Posterior cingulate gyrus (tissue), 11 donors: ENCODE measurements at regions not wholly inside any gene's neighbourhood (a gene's known extent, or its start where the extent isn't known, plus 50 kb on each side); places are given as distances from the start of the nearest gene placed in this dataset.
"Not testable (repeated sequence)": the region's sequence is repeated elsewhere in the genome, so short reads cannot be mapped to it uniquely, and the experiment has no call there.

Source experiments
- DNase-seq, 10 donors: peaks; one replicate each; pipeline versions ENCODE4 v3.0.0 to v3.0.0-alpha.2; 2020 to 2021; ENCODE audit warnings: mixed read lengths in 3 of 10
- intact Hi-C: fragments of 100-400 bp; cut with DNase I; formaldehyde crosslinking; loops from one replicate; pipeline ENCODE4 v1.15.1; 2023

- no peak for DNase-seq
- intact Hi-C loops: no loop called here
These were observed 51.9 kb upstream of the NMUR2 start for GRCh38 chr5:152456815-152457443.

GRCh38 chr5:152462021-152462721, 57.1 kb upstream of the NMUR2 start:
- DNase-seq: no peak
- intact Hi-C loops: no loop called here

DNA sequence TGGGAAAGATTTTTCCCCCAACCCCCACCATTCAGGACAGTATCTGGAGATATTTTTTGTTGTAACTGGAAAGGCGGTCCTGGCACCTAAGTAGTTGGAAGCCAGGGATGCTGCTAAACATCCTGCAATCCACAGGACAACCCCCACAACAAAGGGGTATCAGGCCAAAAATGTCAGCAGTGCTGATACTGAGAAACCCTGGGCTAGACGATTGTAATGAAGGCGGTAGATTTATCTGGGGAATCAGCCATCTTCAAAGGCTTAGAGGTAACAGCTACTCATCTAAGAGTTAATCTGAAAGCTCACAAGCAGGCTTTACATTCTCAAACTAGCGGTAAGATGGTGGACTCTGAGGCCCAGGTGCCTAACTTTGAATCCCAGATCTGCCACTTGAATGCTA, 59.0 kb upstream of the NMUR2 start:
- intact Hi-C loops: no loop called here

GRCh38 chr5:152465140-152465539, 60.1 kb upstream of the NMUR2 start:
- no peak for DNase-seq
- intact Hi-C loops: no loop called here

More for the DNA sequence above, 59.0 kb upstream of the NMUR2 start:
- DNase-seq: no peak

DNA sequence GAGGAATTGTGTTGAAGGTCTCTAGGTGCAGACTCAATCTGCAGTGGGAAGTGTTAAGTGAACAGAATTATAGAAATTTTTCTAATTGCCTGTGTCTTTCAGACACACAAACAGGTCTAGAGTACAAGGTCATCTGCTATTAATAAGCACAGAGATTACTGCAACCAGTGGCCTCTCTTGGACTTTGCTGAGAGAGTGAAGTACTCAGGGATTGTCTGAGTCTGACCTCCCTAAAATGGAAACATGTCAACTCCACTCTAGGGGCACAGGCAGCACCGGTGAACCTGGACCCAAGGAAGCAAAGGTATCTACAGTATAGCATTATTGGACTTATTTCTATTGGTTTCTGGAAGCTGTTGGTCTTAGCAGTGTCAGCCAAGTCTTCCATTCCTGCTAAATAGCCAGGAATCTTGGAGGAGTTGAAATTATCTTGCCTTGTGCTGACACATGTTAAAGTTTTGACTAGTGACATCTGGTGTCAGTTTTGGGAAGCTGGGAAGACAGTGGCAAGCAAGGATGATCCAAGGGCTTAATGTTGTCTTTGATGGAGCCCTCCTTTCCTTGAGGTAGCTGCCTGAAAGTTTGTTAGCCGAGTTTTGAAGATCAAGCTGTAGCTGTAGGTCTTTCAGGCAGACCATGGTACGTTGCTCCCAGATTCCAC, 61.1 kb upstream of the NMUR2 start:
- intact Hi-C loops: no loop called here
- no peak for DNase-seq

GRCh38 chr5:152470167-152470566, 65.1 kb upstream of the NMUR2 start:
- intact Hi-C loops: no loop called here
- no peak for DNase-seq

DNA sequence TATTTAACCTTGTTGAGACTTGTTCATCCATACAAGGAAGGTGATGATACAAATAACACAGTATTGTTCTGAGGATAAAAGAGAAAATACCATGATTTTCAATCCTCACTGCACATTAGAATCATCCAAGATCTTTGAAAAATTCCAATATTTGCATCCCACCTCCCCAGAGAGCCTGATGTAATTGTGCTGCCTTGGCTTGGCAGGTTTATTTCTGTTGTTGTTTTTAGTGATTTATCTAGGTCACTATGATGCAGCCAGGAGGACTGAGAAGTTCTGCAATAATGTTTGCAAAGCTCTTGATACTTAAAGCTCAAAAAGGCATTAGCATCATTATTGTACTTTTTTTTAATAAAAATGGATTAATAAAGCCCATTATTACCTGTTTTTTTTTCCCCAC, 67.0 kb upstream of the NMUR2 start:
- intact Hi-C loops: no loop called here
- no peak for DNase-seq

DNA sequence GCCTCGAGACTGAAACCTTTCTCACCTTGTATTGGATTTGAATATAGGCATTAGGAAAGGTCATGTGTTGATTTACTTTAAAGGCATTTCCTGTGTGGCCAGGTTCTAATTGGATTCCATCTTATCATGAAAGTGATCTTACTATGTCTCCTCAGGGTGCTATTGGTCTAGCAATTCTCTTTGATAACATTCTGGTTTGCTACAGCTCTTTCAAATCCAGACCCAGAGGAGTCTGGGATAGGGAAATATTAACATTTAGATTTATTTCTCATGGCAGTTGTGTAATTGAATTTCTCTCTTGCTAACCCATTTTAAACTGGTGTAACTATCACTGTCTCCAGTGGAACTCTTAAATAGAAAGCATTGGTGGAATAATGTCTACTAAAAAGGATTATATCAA, 69.9 kb upstream of the NMUR2 start:
- DNase-seq: no peak
- intact Hi-C loops: no loop called here

DNA sequence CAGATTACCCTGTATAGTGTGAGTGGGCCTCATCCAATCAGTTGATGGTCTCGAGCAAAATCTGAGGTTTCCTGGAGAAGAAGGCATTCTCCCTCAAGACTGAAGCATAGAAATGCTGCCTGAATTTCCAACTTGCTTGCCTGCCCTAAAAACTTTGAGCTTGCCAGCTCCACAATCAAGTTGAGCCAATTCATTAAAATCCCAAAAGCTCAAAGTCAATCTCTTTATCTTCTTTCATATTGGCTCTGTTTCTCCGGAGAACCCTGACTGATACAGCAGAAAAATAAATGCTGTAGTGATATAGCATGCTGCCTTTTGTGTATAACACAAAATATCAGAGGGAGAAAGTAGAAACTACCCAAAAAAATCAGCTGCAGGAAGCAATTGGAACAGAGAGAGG, 72.5 kb upstream of the NMUR2 start:
- intact Hi-C loops: no loop called here
- no peak for DNase-seq

DNA sequence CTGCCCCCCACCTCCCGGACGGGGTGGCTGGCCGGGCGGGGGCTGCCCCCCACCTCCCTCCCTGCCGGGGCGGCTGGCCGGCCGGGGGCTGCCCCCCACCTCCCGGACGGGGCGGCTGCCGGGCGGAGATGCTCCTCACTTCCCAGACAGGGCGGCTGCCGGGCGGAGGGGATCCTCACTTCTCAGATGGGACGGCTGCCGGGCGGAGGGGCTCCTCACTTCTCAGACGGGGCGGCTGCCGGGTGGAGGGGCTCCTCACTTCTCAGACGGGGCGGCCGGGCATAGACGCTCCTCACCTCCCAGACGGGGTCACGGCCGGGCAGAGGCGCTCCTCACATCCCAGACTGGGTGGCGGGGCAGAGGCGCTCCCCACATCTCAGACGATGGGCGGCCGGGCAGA, 74.8 kb upstream of the NMUR2 start:
- peak in 1 of 10 donors; percentile 77 for DNase-seq
- intact Hi-C loops: not testable (repeated sequence)

DNA sequence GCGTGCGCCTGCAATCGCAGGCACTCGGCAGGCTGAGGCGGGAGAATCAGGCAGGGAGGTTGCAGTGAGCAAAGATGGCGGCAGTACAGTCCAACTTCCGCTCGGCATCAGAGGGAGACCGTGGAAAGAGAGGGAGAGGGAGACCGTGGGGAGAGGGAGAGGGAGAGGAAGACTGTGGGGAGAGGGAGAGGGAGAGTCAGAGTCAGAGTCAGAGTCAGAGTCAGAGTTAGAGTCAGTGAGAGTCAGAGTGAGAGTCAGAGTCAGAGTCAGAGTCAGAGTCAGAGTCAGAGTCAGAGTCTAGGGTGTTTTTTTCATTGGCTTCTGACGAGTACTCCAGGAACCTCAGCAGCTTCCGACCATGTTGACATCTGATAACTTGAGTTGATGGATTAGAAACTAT, 75.6 kb upstream of the NMUR2 start:
- DNase-seq, intact Hi-C loops: not testable (repeated sequence)

DNA sequence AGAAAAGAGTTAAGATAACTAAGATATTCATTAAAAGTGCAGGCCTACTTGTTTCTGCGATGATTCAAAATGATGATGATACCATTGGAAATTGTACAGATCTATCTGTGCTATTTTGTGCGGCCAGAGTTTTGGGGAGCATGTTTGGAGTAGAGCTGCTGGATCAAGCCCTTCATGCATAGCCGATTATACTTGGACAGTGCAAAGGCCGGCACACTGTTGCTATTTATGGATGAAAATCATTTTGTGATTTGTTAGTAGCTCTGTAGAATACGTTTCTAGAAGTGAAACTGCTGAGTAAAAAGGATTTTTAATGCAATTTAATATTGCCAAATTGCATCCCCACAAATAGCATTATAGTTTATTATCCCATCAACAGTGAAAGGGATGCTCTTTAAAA, 82.1 kb upstream of the NMUR2 start:
- intact Hi-C loops: no loop called here
- DNase-seq: no peak

- intact Hi-C loops: no loop called here
- no peak for DNase-seq
These were observed 83.8 kb upstream of the NMUR2 start for GRCh38 chr5:152488869-152489268.

DNA sequence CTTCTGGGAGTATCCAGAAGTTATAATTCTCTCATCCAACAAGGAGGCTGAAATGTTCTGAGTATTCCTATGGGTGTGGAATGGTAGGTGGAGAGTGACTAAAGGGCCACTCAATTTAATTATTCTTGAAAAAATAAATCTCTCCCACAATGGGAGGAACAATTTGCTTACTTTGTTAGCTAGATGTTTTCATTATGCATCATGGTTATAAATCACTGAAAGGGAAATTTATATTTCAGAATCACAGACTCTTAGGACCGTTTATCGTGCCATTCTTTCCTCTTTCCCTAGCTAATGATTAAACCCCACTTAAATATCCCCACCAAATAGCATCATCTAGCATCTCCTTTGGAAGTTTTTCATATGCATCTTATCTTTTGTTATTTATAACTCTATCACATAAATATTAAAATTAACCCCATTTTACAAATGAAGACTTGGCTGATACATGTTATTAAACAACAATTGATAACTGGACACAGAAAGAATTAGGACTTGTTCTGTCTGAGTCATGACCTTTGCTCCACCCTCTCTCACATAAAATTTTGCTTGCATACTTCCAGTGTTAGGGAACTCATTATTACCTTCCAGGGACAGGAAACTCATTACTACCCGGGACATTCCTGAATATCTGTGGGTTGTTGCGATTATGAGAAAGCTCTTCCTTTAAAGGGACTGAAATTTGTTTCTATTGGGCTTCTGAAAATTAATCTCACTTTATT, 94.9 kb upstream of the NMUR2 start:
- intact Hi-C loops: no loop called here
- no peak for DNase-seq

DNA sequence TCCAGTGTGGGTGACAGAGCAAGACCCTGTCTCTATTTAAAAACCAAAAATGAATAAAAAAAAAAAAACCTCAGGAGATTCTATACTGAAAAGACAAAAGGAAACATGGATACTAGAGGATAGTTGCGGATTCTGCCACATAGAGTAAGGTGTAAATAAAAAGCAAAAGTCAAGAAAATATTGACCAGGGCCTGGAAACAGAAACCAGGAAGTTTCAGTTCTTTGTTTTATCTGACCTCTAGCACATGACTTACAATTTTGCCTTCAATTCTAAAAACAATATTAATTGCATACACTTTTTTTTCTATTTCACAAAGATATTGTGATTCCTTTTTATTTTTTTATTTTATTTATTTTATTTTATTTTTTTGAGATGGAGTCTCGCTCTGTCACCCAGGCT, 96.2 kb upstream of the NMUR2 start:
- intact Hi-C loops: no loop called here
- no peak for DNase-seq

GRCh38 chr5:152503206-152503605, 98.1 kb upstream of the NMUR2 start:
- DNase-seq: peak in 1 of 10 donors; percentile 76
- intact Hi-C loops: no loop called here

- intact Hi-C loops: loop anchor here (1.0 kb wide), 2 partner anchors 126 to 680 kb away; no protein-coding TSS in a partner anchor
- peak in 6 of 10 donors; percentile 25 to 79 (median 69) for DNase-seq
These were observed 100.5 kb upstream of the NMUR2 start for GRCh38 chr5:152505442-152506042.

DNA sequence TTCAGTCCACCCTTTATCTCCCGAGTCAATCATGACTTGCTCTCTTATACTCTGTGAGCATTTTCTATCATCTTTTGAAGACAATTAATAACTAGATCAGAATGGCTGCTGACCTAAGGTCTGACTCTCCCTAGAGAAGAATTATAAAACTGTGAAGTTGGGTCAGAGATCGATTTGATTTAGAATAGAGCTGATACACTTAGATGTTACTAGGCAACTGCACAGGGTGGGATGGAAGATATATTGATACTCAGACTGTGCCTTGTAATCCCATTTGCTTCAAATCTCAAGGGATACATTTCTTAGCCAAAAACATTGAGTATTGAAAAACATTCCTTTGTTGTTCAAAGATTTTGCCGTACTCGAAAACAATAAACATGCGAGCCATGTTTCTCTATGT, 106.0 kb upstream of the NMUR2 start:
- no peak for DNase-seq
- intact Hi-C loops: no loop called here

DNA sequence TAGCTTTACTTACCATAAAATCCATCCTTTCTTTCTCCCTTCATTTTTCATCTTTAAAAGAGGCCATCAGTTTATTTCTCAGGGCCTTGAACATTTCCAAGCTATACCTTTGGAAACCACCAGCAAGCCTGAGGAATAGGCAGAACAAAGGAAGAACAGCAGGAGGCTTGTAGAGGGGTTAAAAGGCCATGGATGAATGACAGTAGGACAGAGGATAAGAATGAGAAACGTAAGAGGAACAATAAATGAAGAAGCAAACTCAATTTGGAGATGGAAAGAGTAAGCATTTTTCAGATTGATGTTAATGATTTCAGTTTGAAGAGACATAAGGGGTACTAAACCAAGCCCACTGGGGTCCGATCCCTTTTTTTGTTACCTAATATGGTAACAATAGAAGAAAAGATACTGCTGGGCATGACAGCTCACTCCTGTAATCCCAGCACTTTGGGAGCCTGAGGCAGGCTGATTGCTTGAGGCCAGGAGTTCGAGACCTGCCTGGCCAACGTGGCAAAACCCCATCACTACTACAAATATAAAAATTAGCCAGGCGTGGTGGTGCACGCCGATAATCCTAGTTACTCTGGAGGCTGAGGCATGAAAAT, 106.6 kb upstream of the NMUR2 start:
- no peak for DNase-seq
- intact Hi-C loops: no loop called here

DNA sequence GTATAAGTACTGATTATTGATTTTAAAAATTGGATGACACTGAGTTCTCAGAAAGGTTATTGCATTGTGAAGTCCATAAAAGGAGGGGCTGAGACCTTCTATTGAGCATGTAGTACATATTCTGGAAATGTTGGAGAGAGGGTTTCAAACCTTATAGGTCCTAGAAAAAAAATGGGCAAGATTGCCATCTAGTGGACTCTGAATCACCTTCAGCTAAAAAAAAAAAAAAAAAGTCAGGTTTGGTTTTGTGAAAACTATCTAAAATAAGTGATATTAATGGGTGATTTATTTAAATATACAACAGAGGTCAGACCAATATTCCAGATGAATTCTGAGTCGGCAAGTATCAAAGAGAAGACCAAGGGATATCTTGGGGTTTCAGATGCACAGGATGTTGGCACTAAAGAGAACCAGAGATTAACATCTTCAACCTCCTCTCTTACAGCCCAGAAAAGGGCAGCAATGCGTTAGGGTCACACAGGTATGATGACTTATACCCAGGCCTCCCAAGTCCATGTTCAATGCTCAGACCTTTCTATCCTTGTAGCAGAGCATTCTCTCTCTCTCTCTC, 109.8 kb upstream of the NMUR2 start:
- intact Hi-C loops: loop anchor here (2.0 kb wide), 1 partner anchor 690 kb away; no protein-coding TSS in a partner anchor
- DNase-seq: no peak
